GM12878 (cell line): ENCODE measurements at regions not wholly inside any gene's neighbourhood (a gene's known extent, or its start where the extent isn't known, plus 50 kb on each side); places are given as distances from the start of the nearest gene placed in this dataset.

Experiments used
- ATAC-seq: fragments of 200-7000 bp; cut with Tn5 transposase; 3 replicates; pipeline ENCODE4 v1.9.1; 2020; ENCODE audit warnings: mild to moderate bottlenecking, moderate library complexity
- BruUV-seq: library from RNA; stranded (reverse); fragments of 400-500 nt; replicated peaks from 2 replicates; lab custom pipeline; 2021; lab: Mats Ljungman, UMichigan
- CTCF ChIA-PET: fragments of 300-600 bp; sonication (Branson Sonifier 250); formaldehyde crosslinking; extraction: SDS; loops from one replicate; lab custom pipeline; 2021; ENCODE audit warnings: inconsistent platforms; lab: Yijun Ruan, JAX
- POLR2A ChIA-PET: fragments of 350-600 bp; formaldehyde crosslinking; extraction: SDS; loops from one replicate; lab custom pipeline; 2021; ENCODE audit warnings: inconsistent platforms; lab: Charles Lee
- RAD21 ChIA-PET: fragments of 300-600 bp; sonication (Branson Sonifier 250); formaldehyde crosslinking; loops from one replicate; lab custom pipeline; 2023; ENCODE audit warnings: antibody characterized with exemption; ENCODE audit not compliant: unreplicated experiment; lab: Charles Lee
- SMC1A ChIA-PET: fragments of 300-600 bp; sonication (Branson Sonifier 250); formaldehyde crosslinking; loops from one replicate; lab custom pipeline; 2023; ENCODE audit not compliant: unreplicated experiment, uncharacterized antibody; lab: Charles Lee
- DNase-seq: peaks from one replicate; pipeline ENCODE4 v3.0.0-alpha.2; 2011; ENCODE audit warnings: low read depth, low spot score
- FAIRE-seq: peaks from 3 replicates; lab custom pipeline; 2011; peaks lifted over from hg19 to GRCh38; lab: Jason Lieb, UNC
- H2AFZ ChIP-seq: 2 replicates; pipeline ENCODE4 v1.6.0; 2011; ENCODE audit warnings: low read depth, low read length, control low read depth; ENCODE audit not compliant: control insufficient read depth
- H3K27ac ChIP-seq: 2 replicates; pipeline ENCODE4 v1.5.1; 2011; ENCODE audit warnings: control low read depth; ENCODE audit not compliant: control insufficient read depth, insufficient read depth
- H3K27me3 ChIP-seq, 2 experiments: replicated peaks in 1 of 2; 2 replicates each; pipeline versions ENCODE4 v1.6.0 to v1.6.1; 2011; ENCODE audit warnings: low read length in 1 of 2; ENCODE audit not compliant: control insufficient read depth in 2 of 2, insufficient read depth in 2 of 2
- H3K36me3 ChIP-seq, 2 experiments: 2 replicates each; pipeline ENCODE4 v1.5.1; 2011; ENCODE audit warnings: low read length in 1 of 2; ENCODE audit not compliant: control insufficient read depth in 2 of 2, insufficient read depth in 2 of 2
- H3K4me1 ChIP-seq: 2 replicates; pipeline ENCODE4 v1.6.1; 2011; ENCODE audit warnings: mild to moderate bottlenecking, low read length, moderate library complexity, mixed read lengths; ENCODE audit not compliant: control insufficient read depth, insufficient read depth
- H3K4me2 ChIP-seq: 2 replicates; pipeline ENCODE4 v1.6.0; 2011; ENCODE audit warnings: control low read depth; ENCODE audit not compliant: control insufficient read depth, insufficient read depth
- H3K4me3 ChIP-seq: fragments of 200-600 bp; sonication (generic); 2 replicates; pipeline ENCODE4 v1.5.1; 2016
- H3K79me2 ChIP-seq: 2 replicates; pipeline ENCODE4 v1.6.0; 2011; ENCODE audit warnings: low read length; ENCODE audit not compliant: control insufficient read depth, insufficient read depth
- H3K9ac ChIP-seq: 2 replicates; pipeline ENCODE4 v1.8.0; 2011; ENCODE audit warnings: low read length, control low read depth, mixed read lengths; ENCODE audit not compliant: control insufficient read depth, insufficient read depth
- H3K9me3 ChIP-seq: replicated peaks from 3 replicates; pipeline ENCODE4 v1.5.1; 2011; ENCODE audit warnings: mild to moderate bottlenecking, low read length; ENCODE audit not compliant: control insufficient read depth, insufficient read depth
- H4K20me1 ChIP-seq: 2 replicates; pipeline ENCODE4 v1.6.0; 2011; ENCODE audit not compliant: control insufficient read depth, insufficient read depth
- BHLHE40 ChIP-seq, 2 experiments: fragments of 450-650 bp in 1 of 2; IDR thresholded peaks; 2 replicates each; pipeline ENCODE4 v1.6.1; 2011 to 2017; ENCODE audit warnings: low read depth in 2 of 2, borderline replicate concordance in 1 of 2, improper control_type of control experiment in 1 of 2, low read length in 1 of 2, mild to moderate bottlenecking in 1 of 2
- CHD2 ChIP-seq: IDR thresholded peaks from 2 replicates; pipeline ENCODE4 v1.6.1; 2011; ENCODE audit warnings: low read depth, low read length, improper control_type of control experiment, borderline replicate concordance
- CHD4 ChIP-seq: fragments of 200-600 bp; sonication (generic); IDR thresholded peaks from 2 replicates; pipeline ENCODE4 v1.6.1; 2016; ENCODE audit warnings: mild to moderate bottlenecking
- CREM ChIP-seq: IDR thresholded peaks from 2 replicates; pipeline ENCODE4 v1.6.1; 2014; ENCODE audit warnings: antibody characterized with exemption, low read depth
- EED ChIP-seq: sonication (generic); IDR thresholded peaks from 2 replicates; pipeline ENCODE4 v1.6.1; 2016; ENCODE audit warnings: antibody characterized with exemption, low read depth
- LARP7 ChIP-seq: fragments of 450-650 bp; IDR thresholded peaks from 2 replicates; pipeline ENCODE4 v1.6.1; 2017; ENCODE audit warnings: mild to moderate bottlenecking
- MXI1 ChIP-seq: fragments of 150-350 bp; IDR thresholded peaks from 2 replicates; pipeline ENCODE4 v1.6.1; 2011; ENCODE audit warnings: low read depth, mild to moderate bottlenecking, inconsistent platforms, low read length, improper control_type of control experiment
- NFIC ChIP-seq: IDR thresholded peaks from 2 replicates; pipeline ENCODE4 v1.6.1; 2012; ENCODE audit warnings: low read depth, mild to moderate bottlenecking, inconsistent platforms, low read length, moderate library complexity
- NFYB ChIP-seq: IDR thresholded peaks from 2 replicates; pipeline ENCODE4 v1.6.1; 2011; ENCODE audit warnings: low read depth, mild to moderate bottlenecking, low read length, improper control_type of control experiment, moderate library complexity; ENCODE audit not compliant: insufficient read depth
- PKNOX1 ChIP-seq: fragments of 450-650 bp; IDR thresholded peaks from 2 replicates; pipeline ENCODE4 v1.6.1; 2016; ENCODE audit warnings: mild to moderate bottlenecking
- RBBP5 ChIP-seq: fragments of 200-600 bp; sonication (generic); conservative IDR thresholded peaks from 2 replicates; pipeline ENCODE4 v1.6.1; 2016
- SREBF1 ChIP-seq: IDR thresholded peaks from 2 replicates; pipeline ENCODE4 v1.6.1; 2012; ENCODE audit warnings: mild to moderate bottlenecking, low read length
- ZNF274 ChIP-seq: IDR thresholded peaks from one replicate; pipeline ENCODE4 v1.8.0; 2011; ENCODE audit not compliant: insufficient read length, insufficient read depth
- WGBS: methylation state at CpG from one replicate; pipeline ENCODE4 v1.1.6; 2016; ENCODE audit warnings: low lambda C conversion rate; ENCODE audit not compliant: insufficient replicate concordance, insufficient coverage; ENCODE audit errors: missing lambda C conversion rate; 5-methylcytosine and 5-hydroxymethylcytosine counted together
- in situ Hi-C: fragments of 300-500 bp; cut with MboI; formaldehyde crosslinking; loops from 9 replicates; pipeline ENCODE4 v1.14.3; 2018; ENCODE audit warnings: mixed read lengths
- intact Hi-C: fragments of 100-400 bp; cut with micrococcal nuclease; formaldehyde crosslinking; loops from one replicate; pipeline ENCODE4 v1.14.2; 2022; ENCODE audit not compliant: unreplicated experiment
- TF ChIP-seq, protein P1 (sequence below): fragments of 450-650 bp; IDR thresholded peaks from 2 replicates; pipeline ENCODE4 v1.6.1; 2018; ENCODE audit warnings: mild to moderate bottlenecking, low read depth, moderate library complexity; ENCODE audit not compliant: partially characterized antibody
- TF ChIP-seq, protein P2 (sequence below): fragments of 450-650 bp; IDR thresholded peaks from 2 replicates; pipeline ENCODE4 v1.6.1; 2017; ENCODE audit warnings: mild to moderate bottlenecking, low read depth, inconsistent platforms; ENCODE audit not compliant: poor library complexity, severe bottlenecking

- no peak for TF ChIP-seq BHLHE40 (IDR thresholded peaks at IDR 0.05; ENCODE audit: borderline replicate concordance in 1 of 2, low read depth in 2 of 2, low read length in 1 of 2)
- TF ChIP-seq LARP7 = no peak
- TF ChIP-seq SREBF1 = no peak
- TF ChIP-seq, protein P1, sequence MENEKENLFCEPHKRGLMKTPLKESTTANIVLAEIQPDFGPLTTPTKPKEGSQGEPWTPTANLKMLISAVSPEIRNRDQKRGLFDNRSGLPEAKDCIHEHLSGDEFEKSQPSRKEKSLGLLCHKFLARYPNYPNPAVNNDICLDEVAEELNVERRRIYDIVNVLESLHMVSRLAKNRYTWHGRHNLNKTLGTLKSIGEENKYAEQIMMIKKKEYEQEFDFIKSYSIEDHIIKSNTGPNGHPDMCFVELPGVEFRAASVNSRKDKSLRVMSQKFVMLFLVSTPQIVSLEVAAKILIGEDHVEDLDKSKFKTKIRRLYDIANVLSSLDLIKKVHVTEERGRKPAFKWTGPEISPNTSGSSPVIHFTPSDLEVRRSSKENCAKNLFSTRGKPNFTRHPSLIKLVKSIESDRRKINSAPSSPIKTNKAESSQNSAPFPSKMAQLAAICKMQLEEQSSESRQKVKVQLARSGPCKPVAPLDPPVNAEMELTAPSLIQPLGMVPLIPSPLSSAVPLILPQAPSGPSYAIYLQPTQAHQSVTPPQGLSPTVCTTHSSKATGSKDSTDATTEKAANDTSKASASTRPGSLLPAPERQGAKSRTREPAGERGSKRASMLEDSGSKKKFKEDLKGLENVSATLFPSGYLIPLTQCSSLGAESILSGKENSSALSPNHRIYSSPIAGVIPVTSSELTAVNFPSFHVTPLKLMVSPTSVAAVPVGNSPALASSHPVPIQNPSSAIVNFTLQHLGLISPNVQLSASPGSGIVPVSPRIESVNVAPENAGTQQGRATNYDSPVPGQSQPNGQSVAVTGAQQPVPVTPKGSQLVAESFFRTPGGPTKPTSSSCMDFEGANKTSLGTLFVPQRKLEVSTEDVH = no peak
- TF ChIP-seq CHD4 = no peak
Observed at GRCh38 chr9:38337706-38338264, 54.7 kb upstream of the ALDH1B1 start (continued).

DNA sequence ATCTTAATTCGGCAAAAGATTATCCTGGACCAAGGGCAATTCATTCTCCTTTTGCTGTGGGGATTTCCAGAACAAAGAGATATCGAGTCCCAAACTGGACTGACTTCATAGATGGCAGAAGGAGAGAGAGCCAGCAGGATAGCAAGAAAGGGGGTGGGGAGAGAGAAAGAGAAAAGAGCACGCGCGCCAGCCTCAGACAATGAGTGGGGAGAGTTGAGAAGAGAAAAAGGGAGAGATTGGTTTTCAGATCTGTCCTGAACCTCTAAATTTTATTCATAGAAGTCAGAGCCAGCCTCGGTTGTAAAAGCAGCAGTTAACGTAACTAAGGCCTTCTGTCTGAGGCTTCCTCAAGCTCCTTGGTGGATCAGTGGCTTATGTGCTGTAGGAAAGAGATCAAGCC is 55.3 kb upstream of the ALDH1B1 start:
- no peaks in the 10 kb centered on the region for H3K9me3 ChIP-seq
- no peaks in the 10 kb centered on the region; a peak in 3 of 4 replicates for H3K27me3 ChIP-seq
- H3K4me1 ChIP-seq = no peaks in the 10 kb centered on the region
- no peak overlapping the region for H3K27ac ChIP-seq
- no peak overlapping the region for H3K4me3 ChIP-seq
- 63% methylated on average over 7 of the region's 7 CpGs for WGBS
- no peak for DNase-seq
- ChIA-PET SMC1A (interaction anchor here (1.2 to 2.2 kb wide), 2 partner anchors 8 to 24 kb away, joined by 3 to 7 read pairs; no protein-coding TSS in a partner anchor), RAD21 (no interaction called here), CTCF (interaction anchor here (0.7 to 1.1 kb wide), 3 partner anchors 17 to 184 kb away, joined by 3 read pairs; no protein-coding TSS in a partner anchor), POLR2A (no interaction called here)
- BruUV-seq = no TSS peak
- H2AFZ ChIP-seq = no peak overlapping the region
- H3K9ac ChIP-seq = no peak overlapping the region
- in situ Hi-C loops = loop anchor here (10.0 kb wide), 1 partner anchor 62 kb away; no protein-coding TSS in a partner anchor
- intact Hi-C loops = no loop called here
- ATAC-seq = no peak
- no peak for FAIRE-seq
- no peaks in the 10 kb centered on the region for H3K36me3 ChIP-seq
- H4K20me1 ChIP-seq = no peaks in the 10 kb centered on the region
- H3K4me2 ChIP-seq = no peak overlapping the region
- no peaks in the 10 kb centered on the region for H3K79me2 ChIP-seq
- TF ChIP-seq NFIC (no peak), CHD2 (no peak), EED (no peak), ZNF274 (no peak), PKNOX1 (no peak), MXI1 (no peak), NFYB (no peak), CREM (no peak), RBBP5 (no peak)
- TF ChIP-seq, protein P2, sequence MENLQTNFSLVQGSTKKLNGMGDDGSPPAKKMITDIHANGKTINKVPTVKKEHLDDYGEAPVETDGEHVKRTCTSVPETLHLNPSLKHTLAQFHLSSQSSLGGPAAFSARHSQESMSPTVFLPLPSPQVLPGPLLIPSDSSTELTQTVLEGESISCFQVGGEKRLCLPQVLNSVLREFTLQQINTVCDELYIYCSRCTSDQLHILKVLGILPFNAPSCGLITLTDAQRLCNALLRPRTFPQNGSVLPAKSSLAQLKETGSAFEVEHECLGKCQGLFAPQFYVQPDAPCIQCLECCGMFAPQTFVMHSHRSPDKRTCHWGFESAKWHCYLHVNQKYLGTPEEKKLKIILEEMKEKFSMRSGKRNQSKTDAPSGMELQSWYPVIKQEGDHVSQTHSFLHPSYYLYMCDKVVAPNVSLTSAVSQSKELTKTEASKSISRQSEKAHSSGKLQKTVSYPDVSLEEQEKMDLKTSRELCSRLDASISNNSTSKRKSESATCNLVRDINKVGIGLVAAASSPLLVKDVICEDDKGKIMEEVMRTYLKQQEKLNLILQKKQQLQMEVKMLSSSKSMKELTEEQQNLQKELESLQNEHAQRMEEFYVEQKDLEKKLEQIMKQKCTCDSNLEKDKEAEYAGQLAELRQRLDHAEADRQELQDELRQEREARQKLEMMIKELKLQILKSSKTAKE = no peak
